Uterus (tissue), 3 donors: ENCODE measurements at regions not wholly inside any gene's neighbourhood (a gene's known extent, or its start where the extent isn't known, plus 50 kb on each side); places are given as distances from the start of the nearest gene placed in this dataset.
"Not testable (repeated sequence)": the region's sequence is repeated elsewhere in the genome, so short reads cannot be mapped to it uniquely, and the experiment has no call there.

Experiments used
- DNase-seq, 2 donors: peaks; one replicate each; pipeline ENCODE4 v3.0.0-alpha.2; 2019 to 2020
- H3K27ac ChIP-seq, 2 donors: fragments of 200-600 bp; sonication (generic); 1 replicate in 1 of 2; 2 replicates in 1 of 2; pipeline ENCODE4 v1.5.1; 2016 to 2018
- H3K27me3 ChIP-seq, 2 donors: fragments of 200-600 bp; sonication (generic); one replicate each; pipeline ENCODE4 v1.5.1; 2018 to 2019; ENCODE audit warnings: control low read depth in 1 of 2
- H3K36me3 ChIP-seq, 2 donors: fragments of 200-600 bp; sonication (generic); one replicate each; pipeline ENCODE4 v1.5.1; 2019; ENCODE audit warnings: control low read depth in 1 of 2
- H3K4me1 ChIP-seq, 2 donors: fragments of 200-600 bp; sonication (generic); one replicate each; pipeline ENCODE4 v1.5.1; 2018 to 2019; ENCODE audit warnings: control low read depth in 1 of 2
- H3K4me3 ChIP-seq, 2 donors: fragments of 200-600 bp; sonication (generic); 1 replicate in 1 of 2; 2 replicates in 1 of 2; pipeline ENCODE4 v1.5.1; 2018 to 2019; ENCODE audit warnings: mild to moderate bottlenecking in 1 of 2
- H3K9me3 ChIP-seq, 2 donors: fragments of 200-600 bp; sonication (generic); one replicate each; pipeline ENCODE4 v1.5.1; 2019; ENCODE audit warnings: control low read depth in 1 of 2
- CTCF ChIP-seq, 4 experiments: fragments of 200-600 bp in 2 of 4; fragments of 450-650 bp in 2 of 4; sonication (generic) in 2 of 4; IDR thresholded peaks; one replicate each; pipeline ENCODE4 v1.5.1; 2016 to 2019; ENCODE audit warnings: antibody characterized with exemption in 4 of 4, mild to moderate bottlenecking in 2 of 4, moderate library complexity in 1 of 4
- POLR2A ChIP-seq, 2 donors: fragments of 450-650 bp; IDR thresholded peaks; one replicate each; pipeline ENCODE4 v1.6.1; 2016; ENCODE audit warnings: antibody characterized with exemption in 2 of 2, mild to moderate bottlenecking in 1 of 2, moderate library complexity in 1 of 2
- intact Hi-C: fragments of 100-400 bp; cut with DNase I; formaldehyde crosslinking; loops from one replicate; pipeline ENCODE4 v1.15.1; 2023; ENCODE audit warnings: low total_unique reads
- donor health status: DM: yes; HTN: yes; CAD: no.

- Histone ChIP-seq H3K27me3 (no peaks in the 10 kb centered on the region), H3K36me3 (no peaks in the 10 kb centered on the region), H3K27ac (no peak overlapping the region), H3K4me3 (no peak overlapping the region), H3K9me3 (no peaks in the 10 kb centered on the region), H3K4me1 (no peaks in the 10 kb centered on the region)
- TF ChIP-seq POLR2A (IDR thresholded peaks at IDR 0.05) (no peak), CTCF (IDR thresholded peaks at IDR 0.05) (no peak)
- intact Hi-C loops = no loop called here
- no peak for DNase-seq
Measured at GRCh38 chr11:115974703-115975102, 470.5 kb upstream of the CADM1 start.

GRCh38 chr11:115967203-115967602 is 463.0 kb upstream of the CADM1 start:
- H3K27ac ChIP-seq, H3K36me3 ChIP-seq, H3K4me1 ChIP-seq, intact Hi-C loops, H3K27me3 ChIP-seq, DNase-seq, H3K4me3 ChIP-seq, H3K9me3 ChIP-seq: not testable (repeated sequence)

- Histone ChIP-seq H3K27me3 (no peaks in the 10 kb centered on the region), H3K4me3 (no peak overlapping the region), H3K9me3 (no peaks in the 10 kb centered on the region), H3K27ac (no peak overlapping the region), H3K36me3 (no peaks in the 10 kb centered on the region), H3K4me1 (no peaks in the 10 kb centered on the region)
- intact Hi-C loops = no loop called here
- TF ChIP-seq POLR2A (IDR thresholded peaks at IDR 0.05) (no peak), CTCF (IDR thresholded peaks at IDR 0.05) (no peak)
- no peak for DNase-seq
Measured at GRCh38 chr11:115965767-115966504, 461.7 kb upstream of the CADM1 start.

- Histone ChIP-seq H3K27me3 (no peaks in the 10 kb centered on the region), H3K4me1 (no peaks in the 10 kb centered on the region), H3K36me3 (no peaks in the 10 kb centered on the region), H3K27ac (no peak overlapping the region), H3K4me3 (no peak overlapping the region), H3K9me3 (no peaks in the 10 kb centered on the region)
- TF ChIP-seq POLR2A (IDR thresholded peaks at IDR 0.05) (no peak), CTCF (IDR thresholded peaks at IDR 0.05) (no peak)
- intact Hi-C loops = no loop called here
- no peak for DNase-seq
Measured at GRCh38 chr11:115964091-115964490, 459.9 kb upstream of the CADM1 start.

GRCh38 chr11:115963156-115963555 is 458.9 kb upstream of the CADM1 start:
- intact Hi-C loops = no loop called here
- Histone ChIP-seq H3K4me1 (no peaks in the 10 kb centered on the region), H3K27ac (no peak overlapping the region), H3K27me3 (no peaks in the 10 kb centered on the region), H3K4me3 (no peak overlapping the region), H3K9me3 (no peaks in the 10 kb centered on the region), H3K36me3 (no peaks in the 10 kb centered on the region)
- DNase-seq = no peak
- TF ChIP-seq POLR2A (IDR thresholded peaks at IDR 0.05) (no peak), CTCF (IDR thresholded peaks at IDR 0.05) (no peak)
